ENCODE measurements at regions not wholly inside any gene's neighbourhood (a gene's known extent, or its start where the extent isn't known, plus 50 kb on each side); places are given as distances from the start of the nearest gene placed in this dataset.

GRCh38 chr21:35170244-35170643, 121.1 kb upstream of the RUNX1 start:
- Mint-ChIP-seq H3K27me3 (ENCODE audit: low read depth) (peaks cover 2% of the 10 kb centered on the region; the same call in 1 of the 2 replicates), H3K4me1 (peaks cover 13 to 14% of the 10 kb centered on the region in 2 experiments), H3K4me3 (no peak overlapping the region), H3K9me3 (peaks cover 2% of the 10 kb centered on the region in 2 experiments; a peak in 3 of 5 replicates), H3K36me3 (ENCODE audit: insufficient read depth in 1 of 3, low read depth in 3 of 3) (peaks cover 0 to 6% (median 0%) of the 10 kb centered on the region in 3 experiments; a peak in 2 of 7 replicates), H3K27ac (no peak overlapping the region)
- Histone ChIP-seq H4K8ac (replicated peaks; ENCODE audit: insufficient read length, low read depth, low read length) (no peak overlapping the region), H2BK20ac (ENCODE audit: low read depth, low read length, poor library complexity, severe bottlenecking) (no peak overlapping the region), H3K4me1 (ENCODE audit: insufficient read depth, low read length) (no peaks in the 10 kb centered on the region), H2BK15ac (ENCODE audit: low read depth, low read length) (no peak overlapping the region), H3K9ac (ENCODE audit: extremely low read depth, insufficient read length, low read length) (no peak overlapping the region), H2BK120ac (ENCODE audit: low read depth, low read length, poor library complexity, severe bottlenecking) (no peak overlapping the region), H2BK12ac (ENCODE audit: insufficient read length, low read depth, low read length) (no peak overlapping the region), H3K14ac (ENCODE audit: insufficient read depth, low read length) (no peak overlapping the region), H4K5ac (ENCODE audit: insufficient read length, low read depth, low read length) (no peak overlapping the region), H3K9me3 (ENCODE audit: control insufficient read depth, low read depth, low read length) (no peaks in the 10 kb centered on the region), H2AFZ (ENCODE audit: low read length) (no peak overlapping the region), H3T11ph (ENCODE audit: low read length) (no peak overlapping the region), H3K56ac (ENCODE audit: insufficient read length, low read depth, low read length) (no peak overlapping the region), H3K79me2 (ENCODE audit: insufficient read depth, low read length) (no peaks in the 10 kb centered on the region), H3K4ac (ENCODE audit: low read depth, low read length) (no peak overlapping the region), H4K20me1 (ENCODE audit: control insufficient read depth, insufficient read depth, insufficient read length) (no peaks in the 10 kb centered on the region), H2AK5ac (ENCODE audit: insufficient read length, low read length) (no peak overlapping the region), H3K79me1 (ENCODE audit: insufficient read depth, low read depth, low read length, poor library complexity, severe bottlenecking) (no peaks in the 10 kb centered on the region), H3K23me2 (ENCODE audit: insufficient read length, low read depth, low read length, poor library complexity, severe bottlenecking) (no peaks in the 10 kb centered on the region), H2BK5ac (ENCODE audit: insufficient read length, low read length) (no peak overlapping the region), H3K18ac (ENCODE audit: insufficient read length, low read depth, low read length) (no peak overlapping the region), H3K4me2 (ENCODE audit: insufficient read depth, insufficient read length, low read length) (no peak overlapping the region), H4K91ac (ENCODE audit: insufficient read length, low read depth, low read length) (no peak overlapping the region), H3K27me3 (ENCODE audit: insufficient read depth, low read length) (no peaks in the 10 kb centered on the region), H3K27ac (ENCODE audit: insufficient read length, low read depth, low read length) (no peak overlapping the region), H3K23ac (ENCODE audit: insufficient read length, low read depth, low read length) (no peak overlapping the region)
- TF ChIP-seq, protein P1, sequence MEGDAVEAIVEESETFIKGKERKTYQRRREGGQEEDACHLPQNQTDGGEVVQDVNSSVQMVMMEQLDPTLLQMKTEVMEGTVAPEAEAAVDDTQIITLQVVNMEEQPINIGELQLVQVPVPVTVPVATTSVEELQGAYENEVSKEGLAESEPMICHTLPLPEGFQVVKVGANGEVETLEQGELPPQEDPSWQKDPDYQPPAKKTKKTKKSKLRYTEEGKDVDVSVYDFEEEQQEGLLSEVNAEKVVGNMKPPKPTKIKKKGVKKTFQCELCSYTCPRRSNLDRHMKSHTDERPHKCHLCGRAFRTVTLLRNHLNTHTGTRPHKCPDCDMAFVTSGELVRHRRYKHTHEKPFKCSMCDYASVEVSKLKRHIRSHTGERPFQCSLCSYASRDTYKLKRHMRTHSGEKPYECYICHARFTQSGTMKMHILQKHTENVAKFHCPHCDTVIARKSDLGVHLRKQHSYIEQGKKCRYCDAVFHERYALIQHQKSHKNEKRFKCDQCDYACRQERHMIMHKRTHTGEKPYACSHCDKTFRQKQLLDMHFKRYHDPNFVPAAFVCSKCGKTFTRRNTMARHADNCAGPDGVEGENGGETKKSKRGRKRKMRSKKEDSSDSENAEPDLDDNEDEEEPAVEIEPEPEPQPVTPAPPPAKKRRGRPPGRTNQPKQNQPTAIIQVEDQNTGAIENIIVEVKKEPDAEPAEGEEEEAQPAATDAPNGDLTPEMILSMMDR (conservative IDR thresholded peaks at IDR 0.05), result no peak
- WGBS (ENCODE audit: extremely low coverage, insufficient read length, low lambda C conversion rate), result no CpG with 5 or more reads among the region's 1 CpG
- no peak for DNase-seq

Measured in H9 (cell line).